ENCODE measurements at regions not wholly inside any gene's neighbourhood (a gene's known extent, or its start where the extent isn't known, plus 50 kb on each side); places are given as distances from the start of the nearest gene placed in this dataset.

DNA sequence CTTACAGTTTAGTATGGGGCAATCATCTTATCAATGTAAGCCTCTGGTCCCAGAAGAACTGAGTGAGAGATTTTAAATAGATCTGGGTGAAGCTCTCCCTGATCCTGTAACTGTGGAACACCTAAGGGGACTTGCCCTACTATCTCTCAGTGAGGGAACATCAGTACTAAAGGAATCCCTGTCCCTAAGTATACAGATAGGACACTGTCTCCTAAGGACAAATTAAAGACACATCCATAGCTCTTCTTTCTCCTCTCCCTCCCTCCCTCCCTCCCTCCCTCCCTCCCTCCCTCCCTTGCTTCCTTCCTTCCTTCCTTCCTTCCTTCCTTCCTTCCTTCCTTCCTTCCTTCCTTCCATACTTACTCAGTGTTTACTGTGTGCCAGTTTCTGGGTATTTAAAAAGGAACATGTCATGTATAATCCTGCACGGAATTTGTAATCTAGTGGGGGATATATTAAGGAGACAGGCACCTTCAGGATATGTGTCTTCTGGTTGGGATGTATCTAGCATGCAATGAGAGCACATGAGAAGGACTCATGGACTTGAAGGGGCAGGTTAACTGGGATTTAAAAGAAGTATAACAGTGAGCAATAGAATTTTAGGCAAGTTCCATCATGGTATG lies 222.2 kb upstream of the ATP5MC3 start:
- Histone ChIP-seq H3K27ac (no peak overlapping the region), H3K4me3 (no peak overlapping the region)

- H3K27ac ChIP-seq: no peak overlapping the region
- no peak overlapping the region for H3K4me3 ChIP-seq
These were observed 221.1 kb upstream of the ATP5MC3 start for GRCh38 chr2:175402571-175402970.

DNA sequence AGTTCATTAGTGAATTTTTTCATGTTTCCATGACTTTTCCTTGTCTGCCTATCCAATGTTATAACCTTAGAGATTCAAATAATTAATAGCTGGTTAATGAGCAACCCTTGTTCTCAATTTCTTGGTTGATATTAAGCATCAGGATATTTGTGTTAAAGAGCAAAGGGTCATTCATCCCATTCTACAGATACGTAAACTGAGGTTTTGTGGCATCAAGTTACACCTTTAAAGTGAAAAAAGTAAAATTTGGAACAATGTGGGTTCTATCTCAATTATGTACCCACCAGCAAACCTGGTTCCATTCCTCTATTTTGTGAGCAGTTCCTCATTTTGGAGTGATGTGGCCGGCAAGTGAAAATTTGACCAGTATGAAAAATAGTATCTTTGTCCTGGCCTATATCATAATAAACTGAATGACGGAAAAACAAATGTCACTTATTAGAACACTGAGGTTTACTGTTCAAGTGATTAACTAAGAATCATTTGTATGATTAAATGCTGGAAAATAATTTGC lies 220.5 kb upstream of the ATP5MC3 start:
- H3K4me3 ChIP-seq: no peak overlapping the region

GRCh38 chr2:175400975-175401374 lies 219.5 kb upstream of the ATP5MC3 start:
- H3K4me3 ChIP-seq: no peak overlapping the region
- no peak overlapping the region for H3K27ac ChIP-seq

More for the DNA sequence above, 220.5 kb upstream of the ATP5MC3 start:
- H3K27ac ChIP-seq: no peak overlapping the region

DNA sequence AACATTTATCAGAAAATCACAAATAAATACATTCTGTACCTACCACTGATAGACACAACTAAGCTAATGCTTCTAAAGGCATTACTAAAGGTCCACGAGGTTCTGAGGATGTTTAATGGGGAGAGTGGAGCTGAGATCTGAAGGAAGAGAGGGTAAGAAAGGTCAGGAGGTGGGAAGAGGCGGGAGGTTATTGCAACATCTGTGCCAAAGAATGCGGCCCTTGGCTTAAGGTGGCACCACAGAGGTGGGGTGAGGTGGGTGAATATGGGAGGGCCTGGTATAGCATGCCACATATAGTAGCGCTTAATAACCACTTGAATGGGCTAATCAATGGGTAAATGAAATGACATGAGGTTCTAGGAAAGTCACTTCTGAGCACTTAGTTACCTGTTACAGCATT lies 217.8 kb upstream of the ATP5MC3 start:
- Histone ChIP-seq H3K4me3 (no peak overlapping the region), H3K27ac (no peak overlapping the region)

DNA sequence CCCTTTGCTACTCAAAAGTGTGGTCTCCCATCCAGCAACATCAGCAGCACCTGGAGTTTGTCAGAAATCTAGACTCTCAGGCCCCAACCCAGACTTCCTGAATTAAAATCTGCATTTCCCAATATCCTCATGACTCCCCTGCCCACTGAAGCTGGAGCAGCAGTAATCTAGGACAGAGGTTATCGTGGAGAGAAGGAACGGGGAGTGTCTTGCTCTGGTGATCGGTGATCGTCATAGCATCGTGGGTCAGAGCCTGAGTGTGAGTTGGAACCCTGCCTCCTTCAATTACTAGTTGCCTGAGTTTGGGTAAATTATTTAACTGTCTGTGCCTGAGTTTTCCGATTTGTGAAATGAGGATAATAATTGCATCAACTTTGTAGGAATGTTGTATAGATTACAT lies 217.3 kb upstream of the ATP5MC3 start:
- H3K27ac ChIP-seq: no peak overlapping the region
- no peak overlapping the region for H3K4me3 ChIP-seq

DNA sequence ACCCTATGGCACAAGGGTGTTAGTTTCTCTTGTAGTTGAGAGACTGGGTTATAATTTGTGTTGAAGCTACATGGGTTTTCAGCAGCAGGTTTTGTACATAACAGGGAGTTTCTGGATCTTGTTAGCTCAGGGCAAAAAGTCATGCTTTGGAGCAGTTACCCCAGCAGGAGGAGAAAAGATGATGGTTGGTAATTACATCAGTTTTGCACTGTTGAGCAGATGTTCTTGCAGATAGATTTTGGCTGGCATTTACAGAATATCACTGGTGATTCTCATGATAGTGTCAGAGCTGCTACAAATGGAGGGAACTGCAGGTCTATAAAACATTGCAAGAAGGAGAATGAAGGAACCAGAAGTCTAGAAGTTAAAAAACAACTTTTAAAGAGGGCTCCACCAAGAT lies 215.2 kb upstream of the ATP5MC3 start:
- Histone ChIP-seq H3K27ac (no peak overlapping the region), H3K4me3 (no peak overlapping the region)

GRCh38 chr2:175393851-175394250 lies 212.3 kb upstream of the ATP5MC3 start:
- H3K27ac ChIP-seq: no peak overlapping the region
- H3K4me3 ChIP-seq: no peak overlapping the region

- Histone ChIP-seq H3K27ac (no peak overlapping the region), H3K4me3 (no peak overlapping the region)
These were observed 201.8 kb upstream of the ATP5MC3 start for GRCh38 chr2:175383286-175383685.

- no peak overlapping the region for H3K4me3 ChIP-seq
- H3K27ac ChIP-seq: no peak overlapping the region
These were observed 192.2 kb upstream of the ATP5MC3 start for GRCh38 chr2:175373729-175374128.

GRCh38 chr2:175372704-175373701 lies 191.5 kb upstream of the ATP5MC3 start:
- Histone ChIP-seq H3K27ac (no peak overlapping the region), H3K4me3 (no peak overlapping the region)

GRCh38 chr2:175371378-175371777 lies 189.9 kb upstream of the ATP5MC3 start:
- H3K27ac ChIP-seq: no peak overlapping the region

DNA sequence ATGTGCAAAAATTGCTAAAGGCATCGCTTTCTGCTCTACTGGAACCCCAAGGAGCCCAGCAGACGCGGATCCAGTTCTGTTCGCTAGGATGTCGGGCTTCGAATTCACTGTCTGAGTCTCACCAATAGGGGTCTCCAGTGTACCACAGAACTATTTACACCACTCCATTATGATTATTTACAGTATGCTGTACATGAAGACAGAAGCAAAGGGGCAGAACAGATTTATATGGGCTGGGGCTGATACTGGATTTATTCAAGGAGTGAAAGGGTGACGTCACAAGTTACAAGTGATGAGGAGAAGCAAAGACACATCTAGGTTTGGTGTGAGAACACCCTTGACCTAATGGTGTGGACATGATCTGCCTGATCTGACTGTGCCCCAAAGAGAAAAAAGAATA lies 185.3 kb upstream of the ATP5MC3 start:
- Histone ChIP-seq H3K4me3 (no peak overlapping the region), H3K27ac (no peak overlapping the region)

More at GRCh38 chr2:175371378-175371777, 189.9 kb upstream of the ATP5MC3 start:
- H3K4me3 ChIP-seq: no peak overlapping the region

- no peak overlapping the region for H3K27ac ChIP-seq
- H3K4me3 ChIP-seq: no peak overlapping the region
These were observed 182.2 kb upstream of the ATP5MC3 start for GRCh38 chr2:175363699-175364098.

DNA sequence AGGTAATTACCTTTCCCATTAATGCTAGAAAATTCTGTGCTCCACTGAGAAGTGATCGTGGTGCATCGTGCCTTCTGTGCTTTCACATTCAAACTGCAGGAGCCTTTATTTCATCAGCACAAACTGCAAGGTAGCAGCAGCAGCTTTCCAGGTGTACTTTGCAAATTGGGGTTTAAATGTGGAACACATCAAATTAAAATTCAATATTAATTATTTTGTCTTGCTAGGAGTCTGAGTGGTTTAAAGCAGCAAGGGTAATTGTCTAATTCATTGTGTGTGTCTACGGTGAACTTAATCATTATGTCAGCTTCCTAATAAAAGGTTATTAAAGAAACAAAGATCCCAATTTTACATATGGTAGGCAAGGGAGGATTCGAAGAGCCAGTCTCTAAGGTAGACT lies 180.8 kb upstream of the ATP5MC3 start:
- Histone ChIP-seq H3K27ac (no peak overlapping the region), H3K4me3 (no peak overlapping the region)

- no peak overlapping the region for H3K27ac ChIP-seq
- no peak overlapping the region for H3K4me3 ChIP-seq
These were observed 178.2 kb upstream of the ATP5MC3 start for GRCh38 chr2:175359710-175360109.

DNA sequence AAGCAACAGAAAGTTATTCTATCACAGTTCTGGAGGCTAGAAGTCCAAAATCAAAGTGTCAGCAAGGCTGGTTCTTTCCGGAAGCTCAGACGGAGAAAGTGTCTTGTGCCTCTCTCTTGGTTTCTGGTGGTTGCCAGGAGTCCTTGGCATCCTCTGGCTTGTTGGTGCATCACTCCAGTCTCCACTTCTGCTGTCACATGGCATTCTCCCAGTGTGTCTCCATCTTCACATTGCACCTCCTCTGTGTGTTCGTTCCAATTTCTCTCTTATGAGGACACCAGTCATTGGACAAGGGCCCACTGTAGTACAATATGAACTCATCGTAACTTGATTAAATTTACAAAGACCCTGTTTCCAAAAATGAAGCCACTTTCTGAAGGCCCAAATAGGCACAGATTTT lies 175.4 kb upstream of the ATP5MC3 start:
- no peak overlapping the region for H3K27ac ChIP-seq
- H3K4me3 ChIP-seq: no peak overlapping the region

- Histone ChIP-seq H3K4me3 (no peak overlapping the region), H3K27ac (no peak overlapping the region)
These were observed 173.7 kb upstream of the ATP5MC3 start for GRCh38 chr2:175355246-175355645.

DNA sequence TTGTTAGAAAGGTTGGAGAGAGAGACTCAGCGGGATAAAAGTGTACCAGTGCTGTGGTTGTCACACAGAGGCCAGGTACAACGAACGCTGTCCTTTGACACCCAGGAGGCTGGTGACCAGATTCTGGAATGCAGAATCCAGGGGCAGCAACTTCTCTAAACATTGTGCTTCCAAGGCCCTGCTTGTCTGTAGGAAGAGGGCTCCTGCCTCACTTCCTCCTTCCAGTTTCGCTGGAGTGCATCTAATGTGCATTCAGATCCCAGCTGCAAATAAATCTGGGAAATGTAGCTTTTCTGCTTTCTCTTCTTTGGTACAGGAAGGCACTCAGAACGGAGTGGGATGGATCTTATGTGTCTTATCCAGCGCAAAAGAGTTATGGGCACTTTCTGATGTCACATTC lies 171.8 kb upstream of the ATP5MC3 start:
- no peak overlapping the region for H3K4me3 ChIP-seq
- H3K27ac ChIP-seq: no peak overlapping the region

DNA sequence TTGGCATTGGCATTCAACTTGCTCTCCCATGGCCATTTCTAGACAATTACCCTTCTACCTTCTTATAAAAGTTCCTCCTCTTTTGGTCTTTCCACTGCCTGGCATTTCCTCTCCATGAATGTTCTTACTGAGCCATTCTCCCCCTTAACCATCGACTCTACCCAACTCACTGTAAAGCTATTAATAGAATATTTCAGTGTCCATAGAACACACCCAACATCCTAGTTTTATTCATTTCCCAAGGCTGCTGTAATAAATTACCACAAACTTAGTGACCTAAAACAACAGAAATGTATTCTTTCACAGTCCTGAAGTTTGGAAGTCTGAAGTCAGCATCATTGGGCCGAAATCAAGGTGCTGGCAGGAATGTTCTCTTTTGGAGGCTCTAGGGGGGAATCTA lies 170.0 kb upstream of the ATP5MC3 start:
- no peak overlapping the region for H3K4me3 ChIP-seq
- H3K27ac ChIP-seq: no peak overlapping the region

- Histone ChIP-seq H3K27ac (no peak overlapping the region), H3K4me3 (no peak overlapping the region)
These were observed 168.6 kb upstream of the ATP5MC3 start for GRCh38 chr2:175350105-175350504.
